GM23338 (cell line): ENCODE measurements at regions not wholly inside any gene's neighbourhood (a gene's known extent, or its start where the extent isn't known, plus 50 kb on each side); places are given as distances from the start of the nearest gene placed in this dataset.

Experiments used
- CTCF ChIP-seq, 2 experiments: fragments of 200-600 bp in 1 of 2; sonication (generic) in 1 of 2; conservative IDR thresholded peaks; 2 replicates each; pipeline versions ENCODE4 v1.5.1 to v1.6.1; 2016 to 2017; ENCODE audit warnings: antibody characterized with exemption in 2 of 2, low read depth in 2 of 2, mild to moderate bottlenecking in 2 of 2, moderate library complexity in 1 of 2
- EZH2 ChIP-seq: fragments of 200-600 bp; sonication (generic); IDR thresholded peaks from one replicate; pipeline ENCODE4 v1.8.0; 2017; ENCODE audit warnings: antibody characterized with exemption, mild to moderate bottlenecking, low read depth; ENCODE audit not compliant: unreplicated experiment
- EZH2phosphoT487 ChIP-seq: fragments of 200-600 bp; sonication (generic); IDR thresholded peaks from one replicate; pipeline ENCODE4 v1.8.1; 2018; ENCODE audit warnings: antibody characterized with exemption; ENCODE audit not compliant: unreplicated experiment
- NANOG ChIP-seq: IDR thresholded peaks from 2 replicates; pipeline ENCODE4 v1.6.1; 2016; ENCODE audit warnings: antibody characterized with exemption, borderline replicate concordance
- POLR2AphosphoS5 ChIP-seq: IDR thresholded peaks from 2 replicates; pipeline ENCODE4 v1.6.1; 2016; ENCODE audit warnings: antibody characterized with exemption, low read depth
- ZNF114 ChIP-seq: fragments of 250-450 bp; sonication (Bioruptor Pico); IDR thresholded peaks from 2 replicates; pipeline ENCODE4 v1.5.0; 2020; ENCODE audit warnings: mild to moderate bottlenecking, moderate library complexity
- ZNF331 ChIP-seq: fragments of 250-450 bp; sonication (Bioruptor Pico); IDR thresholded peaks from 2 replicates; pipeline ENCODE4 v1.5.0; 2020; ENCODE audit warnings: low read depth, mild to moderate bottlenecking, moderate library complexity
- TF ChIP-seq, protein P1 (sequence below): IDR thresholded peaks from one replicate; pipeline ENCODE4 v1.6.1; 2018; ENCODE audit warnings: antibody characterized with exemption; ENCODE audit not compliant: unreplicated experiment

DNA sequence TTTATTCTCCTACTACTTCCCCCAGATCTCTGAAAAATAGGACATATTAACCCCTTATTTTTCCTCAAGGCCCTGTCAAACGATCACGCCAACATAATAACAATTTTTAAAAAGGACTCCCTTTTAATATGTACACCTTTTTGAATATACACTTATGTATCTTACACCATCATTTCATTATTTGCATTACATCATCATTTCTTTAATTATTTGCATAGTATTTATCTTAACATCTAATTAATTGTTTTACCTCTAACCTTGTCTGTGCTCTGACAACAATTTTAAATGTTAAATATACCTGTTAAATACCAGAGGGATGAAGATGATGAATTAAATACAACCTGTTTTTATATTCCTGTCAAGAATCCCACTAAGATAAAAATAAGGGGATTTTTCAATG lies 432.2 kb downstream of the PTPRC start:
- TF ChIP-seq CTCF (conservative IDR thresholded peaks at IDR 0.05; ENCODE audit: low read depth in 2 of 2), result no peak
- TF ChIP-seq EZH2, result no peak
- TF ChIP-seq POLR2AphosphoS5, result no peak
- TF ChIP-seq ZNF331 (CRISPR knock-in tag), result no peak
- TF ChIP-seq ZNF114, result no peak
- no peak for TF ChIP-seq EZH2phosphoT487
- TF ChIP-seq NANOG, result no peak
- TF ChIP-seq, protein P1, sequence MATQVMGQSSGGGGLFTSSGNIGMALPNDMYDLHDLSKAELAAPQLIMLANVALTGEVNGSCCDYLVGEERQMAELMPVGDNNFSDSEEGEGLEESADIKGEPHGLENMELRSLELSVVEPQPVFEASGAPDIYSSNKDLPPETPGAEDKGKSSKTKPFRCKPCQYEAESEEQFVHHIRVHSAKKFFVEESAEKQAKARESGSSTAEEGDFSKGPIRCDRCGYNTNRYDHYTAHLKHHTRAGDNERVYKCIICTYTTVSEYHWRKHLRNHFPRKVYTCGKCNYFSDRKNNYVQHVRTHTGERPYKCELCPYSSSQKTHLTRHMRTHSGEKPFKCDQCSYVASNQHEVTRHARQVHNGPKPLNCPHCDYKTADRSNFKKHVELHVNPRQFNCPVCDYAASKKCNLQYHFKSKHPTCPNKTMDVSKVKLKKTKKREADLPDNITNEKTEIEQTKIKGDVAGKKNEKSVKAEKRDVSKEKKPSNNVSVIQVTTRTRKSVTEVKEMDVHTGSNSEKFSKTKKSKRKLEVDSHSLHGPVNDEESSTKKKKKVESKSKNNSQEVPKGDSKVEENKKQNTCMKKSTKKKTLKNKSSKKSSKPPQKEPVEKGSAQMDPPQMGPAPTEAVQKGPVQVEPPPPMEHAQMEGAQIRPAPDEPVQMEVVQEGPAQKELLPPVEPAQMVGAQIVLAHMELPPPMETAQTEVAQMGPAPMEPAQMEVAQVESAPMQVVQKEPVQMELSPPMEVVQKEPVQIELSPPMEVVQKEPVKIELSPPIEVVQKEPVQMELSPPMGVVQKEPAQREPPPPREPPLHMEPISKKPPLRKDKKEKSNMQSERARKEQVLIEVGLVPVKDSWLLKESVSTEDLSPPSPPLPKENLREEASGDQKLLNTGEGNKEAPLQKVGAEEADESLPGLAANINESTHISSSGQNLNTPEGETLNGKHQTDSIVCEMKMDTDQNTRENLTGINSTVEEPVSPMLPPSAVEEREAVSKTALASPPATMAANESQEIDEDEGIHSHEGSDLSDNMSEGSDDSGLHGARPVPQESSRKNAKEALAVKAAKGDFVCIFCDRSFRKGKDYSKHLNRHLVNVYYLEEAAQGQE, result no peak
